GM19455 (cell line): ENCODE measurements at regions not wholly inside any gene's neighbourhood (a gene's known extent, or its start where the extent isn't known, plus 50 kb on each side); places are given as distances from the start of the nearest gene placed in this dataset.

Source experiments
- ATAC-seq: cut with Tn5 transposase; IDR thresholded peaks from one replicate; pipeline ENCODE4 v1.9.1; 2021; ENCODE audit not compliant: unreplicated experiment

- ATAC-seq = no peak
Observed at GRCh38 chr3:174398761-174399160, 460.4 kb upstream of the NAALADL2 start.

GRCh38 chr3:174403831-174404230 is 455.3 kb upstream of the NAALADL2 start:
- ATAC-seq = no peak

GRCh38 chr3:174408310-174408709 is 450.8 kb upstream of the NAALADL2 start:
- no peak for ATAC-seq

- ATAC-seq = no peak
Observed at GRCh38 chr3:174409086-174409743, 449.9 kb upstream of the NAALADL2 start.

GRCh38 chr3:174413062-174413912 is 445.8 kb upstream of the NAALADL2 start:
- ATAC-seq = no peak

GRCh38 chr3:174414902-174415301 is 444.2 kb upstream of the NAALADL2 start:
- no peak for ATAC-seq

GRCh38 chr3:174417573-174417972 is 441.6 kb upstream of the NAALADL2 start:
- no peak for ATAC-seq

- ATAC-seq = no peak
Observed at GRCh38 chr3:174419216-174419615, 439.9 kb upstream of the NAALADL2 start.

GRCh38 chr3:174423936-174424335 is 435.2 kb upstream of the NAALADL2 start:
- no peak for ATAC-seq

- no peak for ATAC-seq
Observed at GRCh38 chr3:174424656-174425055, 434.5 kb upstream of the NAALADL2 start.

- ATAC-seq = no peak
Observed at GRCh38 chr3:174425422-174425821, 433.7 kb upstream of the NAALADL2 start.

GRCh38 chr3:174430986-174431385 is 428.1 kb upstream of the NAALADL2 start:
- no peak for ATAC-seq

- ATAC-seq = no peak
Observed at GRCh38 chr3:174431717-174432116, 427.4 kb upstream of the NAALADL2 start.

GRCh38 chr3:174436367-174436766 is 422.8 kb upstream of the NAALADL2 start:
- ATAC-seq = no peak

- ATAC-seq = no peak
Observed at GRCh38 chr3:174438501-174439145, 420.5 kb upstream of the NAALADL2 start.

- no peak for ATAC-seq
Observed at GRCh38 chr3:174439331-174440252, 419.5 kb upstream of the NAALADL2 start.

- ATAC-seq = no peak
Observed at GRCh38 chr3:174440253-174440701, 418.9 kb upstream of the NAALADL2 start.

- ATAC-seq = peak; percentile 57
Observed at GRCh38 chr3:174440741-174441587, 418.2 kb upstream of the NAALADL2 start.

GRCh38 chr3:174441588-174442301 is 417.4 kb upstream of the NAALADL2 start:
- no peak for ATAC-seq
